HCT116 (cell line): ENCODE measurements at regions not wholly inside any gene's neighbourhood (a gene's known extent, or its start where the extent isn't known, plus 50 kb on each side); places are given as distances from the start of the nearest gene placed in this dataset.

ENCODE experiments used
- ATAC-seq: fragments of 200-7000 bp; cut with Tn5 transposase; 2 replicates; pipeline ENCODE4 v1.9.1; 2020; ENCODE audit warnings: mild to moderate bottlenecking, moderate library complexity
- BruUV-seq: library from RNA; stranded (reverse); fragments of 400-500 nt; replicated peaks from 2 replicates; lab custom pipeline; 2021; lab: Mats Ljungman, UMichigan
- CTCF ChIA-PET: fragments of 300-600 bp; sonication (Branson Sonifier 250); formaldehyde crosslinking; loops from one replicate; lab custom pipeline; 2021; ENCODE audit warnings: antibody characterized with exemption; lab: Charles Lee
- POLR2A ChIA-PET: fragments of 300-600, 350-600 bp; sonication (Branson Sonifier 250); formaldehyde crosslinking; loops from one replicate; lab custom pipeline; 2021; ENCODE audit warnings: antibody characterized with exemption; lab: Charles Lee
- RAD21 ChIA-PET, 2 experiments: fragments of 300-600 bp; sonication (Branson Sonifier 250); formaldehyde crosslinking; loops; one replicate each; lab custom pipeline; 2023; ENCODE audit warnings: low total read pairs in 2 of 2; ENCODE audit not compliant: uncharacterized antibody in 2 of 2, unreplicated experiment in 2 of 2, low non-redundant PET in 1 of 2; lab: Charles Lee
- DNase-seq: peaks from one replicate; pipeline ENCODE4 v3.0.0-alpha.2; 2010; ENCODE audit warnings: low read depth, low spot score
- H2AFZ ChIP-seq: fragments of 200-600 bp; shearing (Covaris generic), sonication (generic); 2 replicates; pipeline ENCODE4 v1.6.1; 2017; ENCODE audit warnings: low read depth, mixed run types, mixed read lengths, antibody characterized with exemption, low read length; ENCODE audit not compliant: poor library complexity, severe bottlenecking
- H3K27ac ChIP-seq: 2 replicates; pipeline ENCODE4 v1.5.1; 2012; ENCODE audit warnings: low read depth, low read length
- H3K27me3 ChIP-seq: fragments of 200-600 bp; sonication (generic); 2 replicates; pipeline ENCODE4 v1.6.1; 2016; ENCODE audit warnings: mixed run types, low read length, mixed read lengths; ENCODE audit not compliant: insufficient read depth
- H3K36me3 ChIP-seq, 2 experiments: fragments of 200-500 bp in 1 of 2; fragments of 200-600 bp in 1 of 2; sonication (Bioruptor generic) in 1 of 2; sonication (generic) in 1 of 2; 2 replicates each; pipeline versions ENCODE4 v1.5.1 to v1.6.1; 2014 to 2016; ENCODE audit warnings: low read length in 2 of 2, inconsistent platforms in 1 of 2, mixed read lengths in 1 of 2, mixed run types in 1 of 2; ENCODE audit not compliant: insufficient read depth in 2 of 2, control insufficient read depth in 1 of 2
- H3K4me1 ChIP-seq, 2 experiments: fragments of 200-600 bp in 1 of 2; sonication (generic) in 1 of 2; 2 replicates each; pipeline versions ENCODE4 v1.5.1 to v1.6.1; 2012 to 2017; ENCODE audit warnings: low read length in 2 of 2, inconsistent platforms in 1 of 2, mild to moderate bottlenecking in 1 of 2, mixed read lengths in 1 of 2, mixed run types in 1 of 2, moderate library complexity in 1 of 2; ENCODE audit not compliant: insufficient read depth in 2 of 2, control insufficient read depth in 1 of 2
- H3K4me2 ChIP-seq: fragments of 200-600 bp; sonication (generic); 2 replicates; pipeline ENCODE4 v1.6.1; 2017; ENCODE audit warnings: mixed run types, low read length, mixed read lengths
- H3K4me3 ChIP-seq, 2 experiments: fragments of 200-600 bp in 1 of 2; sonication (generic) in 1 of 2; replicated peaks in 1 of 2; 2 replicates each; pipeline ENCODE4 v1.5.1; 2011 to 2016; ENCODE audit warnings: low read length in 2 of 2, control low read depth in 1 of 2, low read depth in 1 of 2, mild to moderate bottlenecking in 1 of 2, mixed read lengths in 1 of 2, mixed run types in 1 of 2
- H3K79me2 ChIP-seq: fragments of 200-600 bp; sonication (generic); 2 replicates; pipeline ENCODE4 v1.6.1; 2017; ENCODE audit warnings: mild to moderate bottlenecking, mixed run types, low read length, moderate library complexity, mixed read lengths; ENCODE audit not compliant: insufficient read depth
- H3K9ac ChIP-seq: fragments of 200-600 bp; sonication (generic); 2 replicates; pipeline ENCODE4 v1.6.1; 2016; ENCODE audit warnings: low read length, mixed read lengths
- H3K9me2 ChIP-seq: fragments of 200-600 bp; sonication (generic), shearing (Covaris generic); 2 replicates; pipeline ENCODE4 v1.6.1; 2017; ENCODE audit warnings: mixed run types, mild to moderate bottlenecking, moderate library complexity; ENCODE audit not compliant: insufficient read depth
- H3K9me3 ChIP-seq, 2 experiments: fragments of 200-500 bp in 1 of 2; fragments of 200-600 bp in 1 of 2; sonication (Bioruptor generic) in 1 of 2; sonication (generic) in 1 of 2; 2 replicates each; pipeline ENCODE4 v1.6.1; 2014 to 2017; ENCODE audit warnings: low read length in 2 of 2, mixed read lengths in 2 of 2, inconsistent platforms in 1 of 2, low read depth in 1 of 2, mild to moderate bottlenecking in 1 of 2, mixed run types in 1 of 2, moderate library complexity in 1 of 2; ENCODE audit not compliant: control insufficient read depth in 1 of 2, insufficient read depth in 1 of 2
- H4K20me1 ChIP-seq: fragments of 200-600 bp; sonication (generic), shearing (Covaris generic); 2 replicates; pipeline ENCODE4 v1.6.1; 2017; ENCODE audit warnings: mixed run types, mild to moderate bottlenecking, moderate library complexity; ENCODE audit not compliant: insufficient read depth
- CBX3 ChIP-seq: IDR thresholded peaks from 2 replicates; pipeline ENCODE4 v1.6.1; 2012; ENCODE audit warnings: low read depth
- CEBPB ChIP-seq: IDR thresholded peaks from 2 replicates; pipeline ENCODE4 v1.6.1; 2012; ENCODE audit warnings: low read depth
- ELF1 ChIP-seq: IDR thresholded peaks from 2 replicates; pipeline ENCODE4 v1.6.1; 2012; ENCODE audit warnings: low read depth, borderline replicate concordance
- EZH2 ChIP-seq: fragments of 200-600 bp; sonication (generic); IDR thresholded peaks from 2 replicates; pipeline ENCODE4 v1.6.1; 2017; ENCODE audit warnings: antibody characterized with exemption, mixed run types
- POLR2A ChIP-seq: IDR thresholded peaks from 2 replicates; pipeline ENCODE4 v1.7.0; 2011; ENCODE audit warnings: borderline replicate concordance; ENCODE audit not compliant: insufficient read depth, insufficient read length; ENCODE audit errors: extremely low read depth
- POLR2AphosphoS5 ChIP-seq: IDR thresholded peaks from 2 replicates; pipeline ENCODE4 v1.6.1; 2011; ENCODE audit warnings: mild to moderate bottlenecking, low read depth, low read length, moderate library complexity
- SIN3A ChIP-seq: IDR thresholded peaks from 2 replicates; pipeline ENCODE4 v1.6.1; 2012; ENCODE audit warnings: low read depth
- YY1 ChIP-seq: IDR thresholded peaks from 2 replicates; pipeline ENCODE4 v1.6.1; 2011; ENCODE audit warnings: low read length, low read depth, moderate library complexity, mild to moderate bottlenecking; ENCODE audit not compliant: insufficient replicate concordance; ENCODE audit errors: extremely low read depth
- ZNF274 ChIP-seq: fragments of 200-500 bp; sonication (Bioruptor generic); IDR thresholded peaks from 2 replicates; pipeline ENCODE4 v1.6.1; 2014; ENCODE audit warnings: mild to moderate bottlenecking, low read depth, low read length, inconsistent platforms
- intact Hi-C: fragments of 100-400 bp; cut with micrococcal nuclease; formaldehyde crosslinking; loops from 2 replicates; pipeline ENCODE4 v1.10.0; 2022
- TF ChIP-seq, protein P1 (sequence below): IDR thresholded peaks from 2 replicates; pipeline ENCODE4 v1.6.1; 2012
- TF ChIP-seq, protein P2 (sequence below): IDR thresholded peaks from 2 replicates; pipeline ENCODE4 v1.6.1; 2011; ENCODE audit warnings: mild to moderate bottlenecking, low read length, moderate library complexity; ENCODE audit not compliant: insufficient replicate concordance; ENCODE audit errors: extremely low read depth
- TF ChIP-seq, protein P3 (sequence below): IDR thresholded peaks from 2 replicates; pipeline ENCODE4 v1.6.1; 2012

DNA sequence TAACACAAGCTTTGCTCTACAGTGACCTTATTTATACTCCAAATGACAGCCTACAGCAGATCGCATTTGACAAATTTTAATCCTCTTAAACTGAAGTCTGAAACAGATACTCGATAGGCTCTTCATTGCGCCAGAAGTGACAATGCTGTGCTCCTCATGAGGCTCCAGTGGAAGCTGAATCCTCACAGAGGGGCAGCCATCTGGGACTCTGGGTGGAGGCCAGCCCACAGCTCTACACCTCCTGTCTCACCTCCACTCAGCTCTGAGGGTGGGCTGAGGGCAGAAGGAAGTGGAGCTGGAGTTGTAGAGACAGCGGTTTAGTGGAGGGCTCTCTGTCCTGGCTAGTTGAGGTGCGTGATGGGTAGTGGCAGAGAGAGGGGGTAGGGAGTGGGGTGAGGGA, 283.3 kb upstream of the ANKRD55 start (continued):
- TF ChIP-seq, protein P1, sequence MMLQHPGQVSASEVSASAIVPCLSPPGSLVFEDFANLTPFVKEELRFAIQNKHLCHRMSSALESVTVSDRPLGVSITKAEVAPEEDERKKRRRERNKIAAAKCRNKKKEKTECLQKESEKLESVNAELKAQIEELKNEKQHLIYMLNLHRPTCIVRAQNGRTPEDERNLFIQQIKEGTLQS: no peak
- TF ChIP-seq POLR2AphosphoS5 (no peak), ELF1 (no peak), SIN3A (no peak)
- TF ChIP-seq, protein P2, sequence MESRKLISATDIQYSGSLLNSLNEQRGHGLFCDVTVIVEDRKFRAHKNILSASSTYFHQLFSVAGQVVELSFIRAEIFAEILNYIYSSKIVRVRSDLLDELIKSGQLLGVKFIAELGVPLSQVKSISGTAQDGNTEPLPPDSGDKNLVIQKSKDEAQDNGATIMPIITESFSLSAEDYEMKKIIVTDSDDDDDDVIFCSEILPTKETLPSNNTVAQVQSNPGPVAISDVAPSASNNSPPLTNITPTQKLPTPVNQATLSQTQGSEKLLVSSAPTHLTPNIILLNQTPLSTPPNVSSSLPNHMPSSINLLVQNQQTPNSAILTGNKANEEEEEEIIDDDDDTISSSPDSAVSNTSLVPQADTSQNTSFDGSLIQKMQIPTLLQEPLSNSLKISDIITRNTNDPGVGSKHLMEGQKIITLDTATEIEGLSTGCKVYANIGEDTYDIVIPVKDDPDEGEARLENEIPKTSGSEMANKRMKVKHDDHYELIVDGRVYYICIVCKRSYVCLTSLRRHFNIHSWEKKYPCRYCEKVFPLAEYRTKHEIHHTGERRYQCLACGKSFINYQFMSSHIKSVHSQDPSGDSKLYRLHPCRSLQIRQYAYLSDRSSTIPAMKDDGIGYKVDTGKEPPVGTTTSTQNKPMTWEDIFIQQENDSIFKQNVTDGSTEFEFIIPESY: no peak
- TF ChIP-seq, all 23 proteins: peak for 0

DNA sequence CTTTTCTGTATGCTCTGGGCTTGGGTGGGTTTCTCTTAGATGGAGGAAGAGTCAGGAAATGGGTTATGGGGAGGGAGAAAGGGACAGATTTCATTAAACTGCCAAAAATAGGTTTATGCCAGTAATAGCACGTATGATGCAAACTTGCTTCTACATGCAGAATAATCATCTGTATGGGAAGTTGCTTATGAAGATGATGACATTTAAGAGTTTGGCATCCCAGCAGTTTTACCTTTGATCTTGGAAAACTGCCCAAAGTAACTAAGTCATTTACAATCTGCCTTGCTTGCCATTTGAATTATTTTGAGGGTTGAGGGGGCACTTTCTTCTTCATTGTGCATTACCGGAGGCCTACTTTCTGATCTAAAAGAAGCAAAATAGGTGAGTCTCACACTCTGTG, 282.9 kb upstream of the ANKRD55 start:
- CTCF ChIA-PET: no interaction called here
- POLR2A ChIA-PET: no interaction called here

More for the DNA sequence above, 282.9 kb upstream of the ANKRD55 start:
- TF ChIP-seq CEBPB (no peak), SIN3A (no peak), CBX3 (no peak), POLR2A (no peak), YY1 (no peak), EZH2 (no peak), ZNF274 (no peak)
- TF ChIP-seq, protein P3, sequence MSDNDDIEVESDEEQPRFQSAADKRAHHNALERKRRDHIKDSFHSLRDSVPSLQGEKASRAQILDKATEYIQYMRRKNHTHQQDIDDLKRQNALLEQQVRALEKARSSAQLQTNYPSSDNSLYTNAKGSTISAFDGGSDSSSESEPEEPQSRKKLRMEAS: no peak
- TF ChIP-seq, protein P2: no peak
- TF ChIP-seq, protein P1: no peak
- RAD21 ChIA-PET: no interaction called here
- intact Hi-C loops: no loop called here
- Histone ChIP-seq H3K27ac (no peak overlapping the region), H4K20me1 (no peaks in the 10 kb centered on the region), H3K27me3 (no peaks in the 10 kb centered on the region), H3K9me2 (no peaks in the 10 kb centered on the region), H3K79me2 (no peaks in the 10 kb centered on the region), H3K4me3 (no peak overlapping the region), H3K36me3 (no peaks in the 10 kb centered on the region), H3K9ac (no peak overlapping the region), H2AFZ (no peak overlapping the region), H3K4me2 (no peak overlapping the region), H3K9me3 (no peaks in the 10 kb centered on the region), H3K4me1 (peaks cover 6 to 8% of the 10 kb centered on the region in 2 experiments; a peak in 2 of 4 replicates)
- BruUV-seq: no TSS peak
- DNase-seq: no peak
- no peak for ATAC-seq
